ENCODE measurements at regions not wholly inside any gene's neighbourhood (a gene's known extent, or its start where the extent isn't known, plus 50 kb on each side); places are given as distances from the start of the nearest gene placed in this dataset.

DNA sequence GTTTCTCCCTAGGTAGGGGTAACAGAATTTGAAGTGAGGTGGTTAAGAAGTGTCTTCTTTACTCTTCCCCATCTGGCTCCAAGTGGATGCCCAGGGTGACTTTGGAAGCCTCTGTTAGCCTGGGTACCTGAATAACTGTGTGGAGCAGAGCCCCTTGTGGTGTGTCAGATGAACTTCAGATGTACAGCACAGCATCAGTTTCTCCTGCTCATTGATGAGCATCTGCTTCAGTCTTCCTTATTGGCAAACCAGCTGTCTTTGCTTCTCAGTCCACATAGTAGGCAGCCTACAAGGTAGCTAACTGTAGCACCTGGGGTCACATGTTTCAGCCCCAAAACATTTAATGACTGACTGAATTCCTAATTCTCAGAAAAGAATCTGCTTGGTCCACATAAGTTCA lies 56.2 kb upstream of the ATP8B1 start:
- Histone ChIP-seq H3K9me3 (ENCODE audit: low read depth) (no peaks in the 10 kb centered on the region), H3K36me3 (no peaks in the 10 kb centered on the region), H3K4me3 (no peak overlapping the region), H3K4me1 (ENCODE audit: low read depth) (no peaks in the 10 kb centered on the region), H3K27me3 (no peaks in the 10 kb centered on the region), H3K27ac (no peak overlapping the region)
- DNase-seq (ENCODE audit: low read depth in 1 of 2, low spot score in 1 of 2): peak; percentile 50 to 53
- TF ChIP-seq, protein P1, sequence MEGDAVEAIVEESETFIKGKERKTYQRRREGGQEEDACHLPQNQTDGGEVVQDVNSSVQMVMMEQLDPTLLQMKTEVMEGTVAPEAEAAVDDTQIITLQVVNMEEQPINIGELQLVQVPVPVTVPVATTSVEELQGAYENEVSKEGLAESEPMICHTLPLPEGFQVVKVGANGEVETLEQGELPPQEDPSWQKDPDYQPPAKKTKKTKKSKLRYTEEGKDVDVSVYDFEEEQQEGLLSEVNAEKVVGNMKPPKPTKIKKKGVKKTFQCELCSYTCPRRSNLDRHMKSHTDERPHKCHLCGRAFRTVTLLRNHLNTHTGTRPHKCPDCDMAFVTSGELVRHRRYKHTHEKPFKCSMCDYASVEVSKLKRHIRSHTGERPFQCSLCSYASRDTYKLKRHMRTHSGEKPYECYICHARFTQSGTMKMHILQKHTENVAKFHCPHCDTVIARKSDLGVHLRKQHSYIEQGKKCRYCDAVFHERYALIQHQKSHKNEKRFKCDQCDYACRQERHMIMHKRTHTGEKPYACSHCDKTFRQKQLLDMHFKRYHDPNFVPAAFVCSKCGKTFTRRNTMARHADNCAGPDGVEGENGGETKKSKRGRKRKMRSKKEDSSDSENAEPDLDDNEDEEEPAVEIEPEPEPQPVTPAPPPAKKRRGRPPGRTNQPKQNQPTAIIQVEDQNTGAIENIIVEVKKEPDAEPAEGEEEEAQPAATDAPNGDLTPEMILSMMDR (IDR thresholded peaks at IDR 0.05; ENCODE audit: low read depth, low read length): peak; percentile 71

DNA sequence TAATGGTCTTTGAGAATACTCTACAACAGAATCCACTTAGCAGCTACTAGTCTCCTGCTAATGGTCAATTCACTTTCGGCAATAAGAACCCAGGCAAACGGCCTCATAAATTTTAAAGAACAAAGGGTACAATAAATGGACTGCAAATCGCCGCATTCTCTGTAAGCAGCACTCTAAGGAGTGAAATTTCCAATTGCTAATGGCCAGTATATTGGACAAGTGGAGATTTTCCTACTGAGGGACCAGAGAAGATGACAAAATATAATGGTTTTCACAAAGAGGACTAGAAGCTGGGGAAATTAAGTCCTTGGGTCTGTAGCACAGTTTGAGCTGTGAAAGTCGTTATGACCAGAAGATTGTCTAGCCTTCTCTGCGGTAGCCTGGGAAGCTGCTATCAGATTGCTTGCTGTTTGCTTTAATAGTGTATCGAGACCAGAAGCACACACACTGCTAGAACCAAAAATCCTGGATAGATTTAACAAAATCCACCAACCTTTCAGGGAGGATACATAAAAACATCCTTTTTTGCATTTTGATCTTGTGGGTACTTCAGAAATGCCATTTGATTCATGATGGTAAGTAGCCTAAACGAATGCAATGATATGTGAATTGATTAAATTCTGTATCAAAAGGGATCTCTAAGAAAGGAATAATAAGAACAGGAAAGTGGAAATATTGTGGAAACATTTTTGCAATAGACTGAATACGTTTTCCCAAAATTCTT lies 53.6 kb upstream of the ATP8B1 start:
- no peaks in the 10 kb centered on the region for H3K36me3 ChIP-seq
- TF ChIP-seq, protein P1 (IDR thresholded peaks at IDR 0.05; ENCODE audit: low read depth, low read length): no peak
- no peak overlapping the region for H3K27ac ChIP-seq
- H3K27me3 ChIP-seq: no peaks in the 10 kb centered on the region
- DNase-seq (ENCODE audit: low read depth in 1 of 2, low spot score in 1 of 2): no peak
- H3K4me1 ChIP-seq (ENCODE audit: low read depth): no peaks in the 10 kb centered on the region
- H3K4me3 ChIP-seq: no peak overlapping the region
- no peaks in the 10 kb centered on the region for H3K9me3 ChIP-seq (ENCODE audit: low read depth)

DNA sequence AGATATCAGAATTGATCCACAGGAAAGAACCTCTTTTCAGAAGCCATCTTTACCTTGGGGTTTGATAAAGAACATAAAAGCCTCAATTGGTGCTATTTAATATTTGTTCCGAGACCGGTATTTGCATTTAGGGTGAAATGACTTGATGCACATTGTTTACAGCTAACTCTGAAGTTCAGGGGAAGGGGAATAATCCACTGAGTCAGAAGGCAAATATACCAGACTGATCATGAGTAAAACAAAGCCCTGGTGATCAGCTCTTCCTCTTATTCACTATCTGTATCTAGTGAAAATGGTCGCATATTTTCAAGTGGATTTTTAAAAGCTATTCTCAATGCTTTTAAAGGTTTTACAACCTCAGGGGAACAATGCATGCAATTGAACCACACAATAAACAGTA lies 53.0 kb upstream of the ATP8B1 start:
- Histone ChIP-seq H3K4me3 (no peak overlapping the region), H3K9me3 (ENCODE audit: low read depth) (no peaks in the 10 kb centered on the region), H3K4me1 (ENCODE audit: low read depth) (no peaks in the 10 kb centered on the region), H3K27ac (no peak overlapping the region), H3K36me3 (no peaks in the 10 kb centered on the region), H3K27me3 (no peaks in the 10 kb centered on the region)
- TF ChIP-seq, protein P1 (IDR thresholded peaks at IDR 0.05; ENCODE audit: low read depth, low read length): no peak
- DNase-seq (ENCODE audit: low read depth in 1 of 2, low spot score in 1 of 2): no peak

DNA sequence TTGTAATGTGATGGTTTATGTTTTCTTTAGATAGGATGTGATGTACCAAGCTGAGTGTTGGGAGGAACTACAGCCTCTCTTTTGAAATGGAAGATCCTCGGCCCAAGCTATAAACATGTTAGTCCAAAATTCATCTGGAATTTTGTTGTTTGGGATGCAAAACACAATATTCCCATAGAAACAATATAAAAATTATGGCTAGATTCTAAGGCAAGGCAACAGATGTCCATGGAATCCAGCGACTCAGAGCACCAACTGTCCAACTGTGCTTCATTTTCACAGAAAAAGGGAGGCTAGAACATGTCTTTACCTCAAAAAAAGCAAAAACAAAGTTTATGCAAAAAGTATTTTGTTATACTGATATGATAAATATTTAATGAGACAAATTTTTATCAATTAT lies 52.4 kb upstream of the ATP8B1 start:
- DNase-seq (ENCODE audit: low read depth in 1 of 2, low spot score in 1 of 2): no peak
- Histone ChIP-seq H3K4me3 (no peak overlapping the region), H3K4me1 (ENCODE audit: low read depth) (no peaks in the 10 kb centered on the region), H3K27ac (no peak overlapping the region), H3K9me3 (ENCODE audit: low read depth) (no peaks in the 10 kb centered on the region), H3K36me3 (no peaks in the 10 kb centered on the region), H3K27me3 (no peaks in the 10 kb centered on the region)
- TF ChIP-seq, protein P1 (IDR thresholded peaks at IDR 0.05; ENCODE audit: low read depth, low read length): no peak

DNA sequence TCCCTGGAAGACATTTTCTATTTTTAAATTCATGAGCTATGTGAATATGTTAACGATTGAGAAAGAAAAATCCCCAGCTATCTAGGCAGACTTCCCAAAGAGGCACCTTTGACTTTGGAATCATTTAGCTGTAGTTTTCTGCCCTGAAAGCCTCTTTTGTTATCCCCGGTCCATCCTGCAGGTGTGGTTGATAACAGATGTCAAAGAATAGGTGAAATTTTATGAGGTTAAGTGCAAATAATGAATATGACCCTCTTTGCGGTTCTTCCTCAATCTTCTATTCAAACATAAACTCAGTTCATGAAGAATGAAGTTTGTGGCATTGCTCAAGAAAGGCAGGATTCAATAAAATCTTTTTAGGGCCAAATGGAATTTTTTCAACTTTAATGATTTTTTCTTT lies 51.6 kb upstream of the ATP8B1 start:
- Histone ChIP-seq H3K27me3 (no peaks in the 10 kb centered on the region), H3K9me3 (ENCODE audit: low read depth) (no peaks in the 10 kb centered on the region), H3K27ac (no peak overlapping the region), H3K4me3 (no peak overlapping the region), H3K36me3 (no peaks in the 10 kb centered on the region), H3K4me1 (ENCODE audit: low read depth) (no peaks in the 10 kb centered on the region)
- TF ChIP-seq, protein P1 (IDR thresholded peaks at IDR 0.05; ENCODE audit: low read depth, low read length): no peak
- no peak for DNase-seq (ENCODE audit: low read depth in 1 of 2, low spot score in 1 of 2)
